Renal cortical epithelial cell (primary cell): ENCODE measurements at regions not wholly inside any gene's neighbourhood (a gene's known extent, or its start where the extent isn't known, plus 50 kb on each side); places are given as distances from the start of the nearest gene placed in this dataset.
A peak's percentile ranks its signal among the peaks of the same experiment; 100 is the strongest.

Experiments used
- DNase-seq: peaks from one replicate; pipeline ENCODE4 v3.0.0-alpha.2; 2011; ENCODE audit warnings: low read depth

DNA sequence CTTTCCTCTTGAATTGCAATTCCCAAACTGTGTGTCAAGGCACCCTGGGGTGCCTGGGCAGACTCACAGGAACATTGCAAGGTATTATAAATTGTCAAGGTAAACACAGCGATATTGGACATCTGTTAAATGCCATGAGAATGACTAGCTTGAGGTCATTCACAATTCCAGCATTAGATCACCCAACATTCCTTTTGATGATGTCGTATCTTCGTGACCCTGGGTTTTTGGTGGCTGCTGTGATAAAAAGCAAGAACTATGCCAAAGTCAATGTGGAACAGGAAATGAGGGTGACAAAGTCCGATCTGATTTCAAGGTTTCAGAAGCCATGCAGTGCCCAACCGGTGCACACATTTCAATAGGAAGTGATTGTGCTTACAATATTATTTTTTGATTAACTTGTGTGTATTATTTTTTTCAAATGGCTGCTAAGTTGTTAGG lies 458.4 kb downstream of the MIAT start:
- DNase-seq: peak; percentile 76

DNA sequence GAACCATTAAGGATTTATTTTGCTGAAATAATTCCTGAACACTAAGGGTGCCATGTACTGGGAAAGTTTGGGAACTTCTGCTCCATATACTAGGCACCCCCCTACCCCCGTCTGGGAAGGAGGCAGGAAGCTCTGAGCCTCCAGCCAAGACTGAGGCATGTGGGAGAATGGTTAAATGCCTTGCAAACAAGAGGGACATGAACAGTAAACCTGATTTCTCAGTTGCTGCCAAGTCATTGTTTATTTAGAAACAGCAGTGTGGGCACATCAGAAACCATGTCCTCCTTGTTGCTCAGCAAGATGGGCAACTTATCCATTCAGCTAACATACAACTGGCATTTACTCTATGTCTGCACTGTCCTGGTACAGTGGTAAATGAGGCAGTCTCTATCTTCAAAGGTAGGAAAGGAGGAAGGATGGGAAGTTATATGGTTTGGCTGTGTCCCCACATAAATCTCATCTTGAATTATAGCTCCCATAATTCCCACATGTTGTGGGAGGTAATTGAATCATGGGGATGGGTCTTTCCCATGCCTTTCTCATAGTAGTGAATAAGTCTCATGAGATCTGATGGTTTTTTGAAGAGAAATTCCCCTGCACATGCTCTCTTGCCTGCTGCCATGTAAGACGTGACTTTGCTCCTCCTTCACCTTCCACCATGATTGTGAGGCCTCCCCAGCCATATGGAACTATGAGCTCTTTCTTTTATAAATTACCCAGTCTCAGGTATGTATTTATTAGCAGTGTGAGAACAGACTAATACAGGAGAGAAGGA lies 459.1 kb downstream of the MIAT start:
- peak; percentile 74 for DNase-seq

DNA sequence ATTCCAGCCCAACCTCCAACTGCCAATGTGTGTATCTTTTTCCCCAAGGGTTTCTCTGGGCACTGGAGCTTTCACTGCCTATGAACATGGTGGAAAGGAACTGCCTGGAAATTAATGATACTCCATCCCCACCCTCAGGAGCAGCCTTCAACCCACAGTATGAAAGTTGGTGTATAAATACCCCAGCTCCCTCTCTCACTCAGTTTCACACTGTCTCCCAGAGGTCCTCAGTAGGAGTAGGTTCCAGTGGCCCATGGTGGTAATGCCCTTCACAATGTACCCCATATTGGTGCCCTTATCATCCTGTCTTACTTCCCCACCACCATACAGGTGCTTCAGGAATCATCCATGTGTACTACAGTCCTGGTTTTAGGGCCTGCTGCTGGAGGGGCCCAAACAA lies 462.6 kb downstream of the MIAT start:
- DNase-seq: no peak

GRCh38 chr22:27122574-27122973 lies 465.2 kb downstream of the MIAT start:
- DNase-seq: no peak

GRCh38 chr22:27123880-27124279 lies 466.5 kb downstream of the MIAT start:
- no peak for DNase-seq

DNA sequence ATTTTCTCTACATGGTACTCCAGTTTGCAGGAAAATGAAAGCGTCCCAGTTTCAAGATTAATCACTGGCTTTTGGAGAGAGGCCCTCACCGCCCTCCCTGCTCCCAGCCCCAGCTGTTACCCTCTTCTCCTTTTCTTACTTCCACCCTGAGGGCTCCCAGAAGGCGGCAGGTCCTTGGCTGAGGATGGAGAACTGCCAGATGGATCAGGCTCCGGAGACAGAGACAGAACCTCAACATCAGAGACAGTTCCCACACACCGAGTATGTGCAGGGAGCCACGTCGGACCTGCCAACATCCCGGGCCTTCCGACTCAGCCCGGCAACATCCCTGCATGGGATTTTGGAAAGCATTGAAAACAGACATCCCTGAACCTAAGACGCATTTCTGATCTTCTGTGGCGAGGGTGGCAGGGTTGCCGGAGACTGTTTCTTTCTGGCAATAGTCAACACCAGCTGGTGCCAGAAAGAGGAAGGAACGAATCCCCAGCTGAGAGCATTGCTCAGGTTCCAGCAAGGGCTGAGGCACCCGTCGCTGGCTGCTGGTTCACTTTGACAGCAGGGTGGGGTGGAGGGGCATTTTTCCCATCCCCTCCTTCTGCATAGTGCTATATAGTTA lies 467.1 kb downstream of the MIAT start:
- no peak for DNase-seq

DNA sequence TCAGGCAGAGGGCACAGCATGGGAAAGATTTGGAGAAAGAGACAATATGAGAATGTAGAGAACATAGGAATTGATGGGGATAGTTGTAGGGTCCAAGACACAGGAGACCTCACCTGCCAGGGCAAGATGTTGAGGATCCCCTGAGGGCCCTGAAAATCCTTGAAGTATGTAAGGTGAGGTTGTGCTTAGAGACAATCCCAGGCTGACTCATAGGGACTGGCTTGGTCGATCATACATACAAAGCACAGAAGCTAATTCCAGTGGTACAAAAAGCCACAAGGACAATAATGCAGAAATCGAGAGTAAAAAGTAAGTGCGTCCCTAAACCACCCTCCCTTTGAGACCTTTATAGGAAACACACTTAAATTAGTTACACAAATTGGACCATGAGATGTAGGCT lies 468.2 kb downstream of the MIAT start:
- DNase-seq: peak; percentile 67

DNA sequence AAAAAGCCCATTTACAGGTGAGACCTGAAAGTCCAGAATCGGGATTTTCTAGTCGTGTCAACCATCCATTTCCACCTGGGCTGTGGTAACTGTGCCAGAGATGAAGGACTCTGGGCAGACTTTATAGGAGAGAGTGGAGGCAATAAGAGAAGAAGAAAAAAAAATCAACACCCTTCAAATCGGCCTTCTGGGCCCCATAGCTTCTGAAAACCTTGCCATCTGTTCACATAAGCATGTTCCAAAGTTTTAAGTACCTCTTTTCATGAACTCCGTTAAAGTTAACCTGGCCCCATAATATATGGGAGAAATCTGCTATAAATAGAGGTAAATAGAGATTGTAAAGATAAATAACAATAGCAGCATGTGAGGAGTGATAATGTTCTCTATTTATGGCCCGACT lies 470.5 kb downstream of the MIAT start:
- DNase-seq: no peak

DNA sequence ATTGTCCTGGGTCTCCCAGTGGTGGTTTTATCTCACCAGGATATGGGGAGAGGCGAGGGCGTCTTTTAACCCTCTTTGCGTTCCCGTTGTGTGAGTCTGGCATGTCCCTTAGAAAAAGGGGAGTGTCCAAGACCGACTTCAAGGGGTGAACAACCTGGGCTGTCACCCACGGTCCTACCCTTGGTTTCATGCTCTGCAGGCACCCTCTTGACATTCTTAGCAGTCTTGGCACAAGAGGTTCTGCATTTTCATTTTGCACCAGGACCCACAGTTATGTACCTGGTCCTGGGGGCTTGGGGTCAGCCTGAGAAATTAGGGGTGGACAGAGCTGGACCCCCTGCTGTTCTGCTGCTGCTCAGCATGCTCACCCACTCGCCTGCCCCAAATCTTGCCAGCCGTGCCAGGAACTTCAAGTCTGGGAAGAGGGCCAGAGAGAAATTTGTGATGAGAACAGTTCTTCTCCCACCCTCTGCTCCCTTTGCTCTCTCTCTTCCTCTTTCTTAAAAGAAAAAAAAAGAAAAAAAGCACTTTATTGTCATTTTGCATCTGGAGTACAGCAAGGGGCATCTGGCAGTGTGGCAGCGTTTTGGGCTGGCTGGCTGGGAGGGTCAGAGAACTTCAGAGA lies 471.2 kb downstream of the MIAT start:
- DNase-seq: no peak

DNA sequence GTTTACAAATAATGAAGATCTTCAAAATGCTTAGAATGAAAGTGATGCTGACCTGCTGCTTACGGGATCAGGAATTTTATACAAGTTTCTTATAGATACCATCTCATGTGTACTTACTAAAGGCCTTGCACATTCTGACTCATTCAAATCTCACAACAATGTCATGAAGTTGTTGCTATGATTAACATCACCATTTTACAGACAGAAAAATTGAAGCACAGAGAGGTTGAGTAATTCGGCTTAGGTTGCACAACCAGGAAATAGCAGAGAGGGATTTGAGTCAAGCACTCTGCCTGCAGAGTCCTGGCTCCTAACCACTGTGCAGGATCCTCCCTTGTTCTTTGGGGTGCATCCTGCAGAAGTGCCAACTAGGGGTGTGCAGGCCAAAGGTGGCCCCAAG lies 471.9 kb downstream of the MIAT start:
- peak; percentile 40 for DNase-seq

GRCh38 chr22:27130906-27131305 lies 473.5 kb downstream of the MIAT start:
- no peak for DNase-seq

- DNase-seq: no peak
Measured at GRCh38 chr22:27131346-27131745, 474.0 kb downstream of the MIAT start.

DNA sequence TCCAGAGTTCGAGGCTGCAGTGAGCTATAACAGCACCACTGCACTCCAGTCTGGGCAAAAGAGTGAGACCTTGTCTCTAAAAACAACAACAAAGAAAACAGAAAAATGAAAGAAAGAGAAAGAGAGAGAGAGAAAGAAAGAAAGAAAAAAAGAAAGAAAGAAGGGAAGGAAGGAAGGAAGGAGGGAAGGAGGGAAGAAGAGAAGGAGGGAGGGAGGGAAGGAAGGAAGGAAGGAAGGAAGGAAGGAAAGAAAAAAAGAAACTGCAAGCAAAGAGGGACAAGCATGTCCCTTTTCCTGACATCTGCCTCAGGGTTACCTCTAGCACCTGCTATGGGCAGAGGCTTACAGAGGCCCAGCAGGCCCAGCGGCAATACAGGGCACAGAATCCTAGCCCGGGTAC lies 475.0 kb downstream of the MIAT start:
- DNase-seq: no peak

- no peak for DNase-seq
Measured at GRCh38 chr22:27133019-27133431, 475.6 kb downstream of the MIAT start.

- no peak for DNase-seq
Measured at GRCh38 chr22:27133681-27134314, 476.4 kb downstream of the MIAT start.

- DNase-seq: peak; percentile 81
Measured at GRCh38 chr22:27134315-27134701, 476.9 kb downstream of the MIAT start.

DNA sequence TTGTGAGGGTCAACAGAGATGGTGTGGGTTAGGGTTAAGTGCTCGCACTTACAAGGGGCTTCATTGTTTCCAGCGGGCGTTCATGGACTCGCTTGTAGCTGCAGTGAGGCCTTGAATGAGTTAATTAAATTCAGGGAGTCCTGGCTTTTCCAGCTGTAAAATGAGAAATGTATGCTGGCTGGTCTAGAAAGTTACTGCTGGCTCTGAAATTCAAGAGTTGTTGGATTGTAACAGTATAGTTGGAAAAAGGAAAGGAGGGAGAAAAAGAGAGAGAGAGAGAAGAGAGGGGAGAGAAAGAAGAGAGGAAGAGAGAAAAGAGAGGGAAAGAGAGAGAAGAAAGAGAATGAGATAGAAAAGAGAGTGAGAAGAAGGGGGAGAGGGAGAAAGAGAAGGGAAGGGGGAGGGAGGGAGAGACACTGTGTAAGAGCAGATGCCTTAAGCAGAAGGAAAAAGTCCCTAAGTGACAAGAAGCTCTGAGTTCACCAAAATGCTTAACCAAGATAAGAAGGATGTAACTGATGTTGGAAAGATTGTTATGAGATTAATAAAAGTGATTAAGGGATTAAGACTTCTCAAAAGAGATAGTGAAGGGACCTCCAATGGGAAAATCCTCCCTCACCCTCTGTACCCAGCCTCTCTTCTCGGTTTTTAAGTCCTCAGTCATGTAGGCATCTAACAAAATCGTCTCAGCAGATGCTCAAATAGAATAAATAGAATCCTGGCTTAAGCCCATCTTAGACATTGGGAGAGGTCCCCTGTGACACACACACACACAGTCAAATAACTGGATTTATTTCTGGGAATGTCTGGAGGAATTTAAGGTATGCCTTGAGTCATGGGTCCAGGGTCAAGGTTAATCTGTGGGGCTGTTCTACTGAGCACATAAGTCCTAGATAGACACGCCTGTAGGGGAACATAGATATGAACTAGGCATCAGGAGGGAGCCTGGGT lies 477.9 kb downstream of the MIAT start:
- peak; percentile 75 for DNase-seq

GRCh38 chr22:27136596-27136995 lies 479.2 kb downstream of the MIAT start:
- DNase-seq: no peak

DNA sequence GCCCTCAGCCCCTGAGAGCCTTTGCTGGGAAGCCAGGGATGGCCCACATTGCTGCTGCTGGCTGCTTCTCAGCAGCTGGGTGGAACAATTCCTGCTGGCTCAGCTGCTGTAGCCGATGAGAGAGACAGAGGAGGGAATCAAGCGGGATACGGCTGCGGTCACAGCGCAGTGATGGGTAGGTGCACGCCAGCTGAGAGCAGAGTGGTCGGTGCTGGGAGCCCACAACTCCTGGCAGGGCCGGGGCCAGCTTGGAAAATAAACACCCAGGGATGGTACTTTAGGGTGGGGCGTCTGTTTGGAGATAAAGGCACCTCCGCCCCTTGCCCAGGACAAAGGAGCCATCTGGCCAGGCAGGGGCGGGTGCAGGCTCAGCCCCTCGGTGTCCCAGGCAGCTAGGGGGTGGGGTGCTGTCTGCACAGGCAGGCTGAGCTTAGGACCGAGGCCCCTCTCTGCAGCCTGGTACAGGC lies 480.5 kb downstream of the MIAT start:
- no peak for DNase-seq

GRCh38 chr22:27138471-27138870 lies 481.1 kb downstream of the MIAT start:
- DNase-seq: no peak

DNA sequence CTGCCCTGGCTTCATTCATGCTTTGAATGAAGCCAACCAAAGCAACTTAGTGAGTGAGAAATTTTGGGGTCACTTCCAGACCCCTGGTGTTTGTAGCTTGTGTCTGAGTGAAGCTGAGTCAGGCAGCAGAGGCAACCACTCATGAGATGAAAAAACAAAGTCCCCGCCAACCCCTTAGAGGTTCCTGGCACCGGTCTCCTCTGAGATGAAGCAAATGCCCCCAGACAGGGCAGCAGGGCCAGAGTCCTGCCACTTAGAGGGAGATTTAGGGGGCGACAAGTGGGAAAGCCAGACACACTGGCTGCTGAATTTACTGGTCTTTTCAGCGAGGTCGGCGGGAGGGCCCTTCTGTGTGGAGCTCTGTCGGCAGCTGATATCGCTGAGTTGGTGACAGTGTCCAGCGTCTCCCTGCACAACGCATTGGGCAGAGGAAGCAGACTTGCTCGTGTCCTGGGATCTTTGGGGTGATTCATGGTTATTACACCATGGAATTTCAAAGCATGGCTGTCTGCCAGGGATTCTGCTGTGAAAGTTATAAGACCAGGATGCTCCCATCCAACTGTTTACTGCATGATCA lies 482.6 kb downstream of the MIAT start:
- peak; percentile 69 for DNase-seq
